GM13977 (cell line): ENCODE measurements at regions not wholly inside any gene's neighbourhood (a gene's known extent, or its start where the extent isn't known, plus 50 kb on each side); places are given as distances from the start of the nearest gene placed in this dataset.

Source experiments
- DNase-seq: peaks from one replicate; pipeline ENCODE4 v3.0.0; 2012; ENCODE audit warnings: low spot score
- in situ Hi-C: fragments of 300-500 bp; cut with MboI; formaldehyde crosslinking; loops from one replicate; pipeline ENCODE4 v1.12.0; 2022; ENCODE audit warnings: low sequenced_read_pairs, low pct_unique_long_range_greater_than_20kb, mixed read lengths, inconsistent platforms; ENCODE audit not compliant: unreplicated experiment
- TF ChIP-seq, protein P1 (sequence below): IDR thresholded peaks from 2 replicates; pipeline ENCODE4 v1.5.1; 2012; ENCODE audit warnings: mild to moderate bottlenecking, control low read depth; ENCODE audit not compliant: insufficient read depth; ENCODE audit errors: extremely low read depth, missing control alignments

DNA sequence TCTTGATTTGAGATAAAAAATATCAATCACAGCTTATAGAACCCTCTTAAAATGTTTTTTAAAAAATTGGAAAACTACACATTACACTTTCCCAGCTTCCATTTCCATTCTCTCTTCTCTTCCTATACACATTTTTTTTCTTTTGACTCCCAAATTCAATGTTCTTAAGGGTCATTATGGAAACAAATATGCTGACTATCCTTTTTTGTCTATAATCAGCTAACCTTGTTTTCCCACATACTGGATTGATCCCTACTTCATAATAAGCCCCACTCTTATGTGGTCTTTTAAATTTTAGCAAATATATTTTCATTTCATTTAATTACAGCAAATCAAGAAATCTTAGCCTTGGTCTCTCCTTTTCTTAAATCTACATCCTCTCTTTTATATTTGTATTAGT lies 378.4 kb downstream of the MEI4 start:
- no peak for DNase-seq
- TF ChIP-seq, protein P1, sequence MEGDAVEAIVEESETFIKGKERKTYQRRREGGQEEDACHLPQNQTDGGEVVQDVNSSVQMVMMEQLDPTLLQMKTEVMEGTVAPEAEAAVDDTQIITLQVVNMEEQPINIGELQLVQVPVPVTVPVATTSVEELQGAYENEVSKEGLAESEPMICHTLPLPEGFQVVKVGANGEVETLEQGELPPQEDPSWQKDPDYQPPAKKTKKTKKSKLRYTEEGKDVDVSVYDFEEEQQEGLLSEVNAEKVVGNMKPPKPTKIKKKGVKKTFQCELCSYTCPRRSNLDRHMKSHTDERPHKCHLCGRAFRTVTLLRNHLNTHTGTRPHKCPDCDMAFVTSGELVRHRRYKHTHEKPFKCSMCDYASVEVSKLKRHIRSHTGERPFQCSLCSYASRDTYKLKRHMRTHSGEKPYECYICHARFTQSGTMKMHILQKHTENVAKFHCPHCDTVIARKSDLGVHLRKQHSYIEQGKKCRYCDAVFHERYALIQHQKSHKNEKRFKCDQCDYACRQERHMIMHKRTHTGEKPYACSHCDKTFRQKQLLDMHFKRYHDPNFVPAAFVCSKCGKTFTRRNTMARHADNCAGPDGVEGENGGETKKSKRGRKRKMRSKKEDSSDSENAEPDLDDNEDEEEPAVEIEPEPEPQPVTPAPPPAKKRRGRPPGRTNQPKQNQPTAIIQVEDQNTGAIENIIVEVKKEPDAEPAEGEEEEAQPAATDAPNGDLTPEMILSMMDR: no peak
- in situ Hi-C loops: no loop called here

DNA sequence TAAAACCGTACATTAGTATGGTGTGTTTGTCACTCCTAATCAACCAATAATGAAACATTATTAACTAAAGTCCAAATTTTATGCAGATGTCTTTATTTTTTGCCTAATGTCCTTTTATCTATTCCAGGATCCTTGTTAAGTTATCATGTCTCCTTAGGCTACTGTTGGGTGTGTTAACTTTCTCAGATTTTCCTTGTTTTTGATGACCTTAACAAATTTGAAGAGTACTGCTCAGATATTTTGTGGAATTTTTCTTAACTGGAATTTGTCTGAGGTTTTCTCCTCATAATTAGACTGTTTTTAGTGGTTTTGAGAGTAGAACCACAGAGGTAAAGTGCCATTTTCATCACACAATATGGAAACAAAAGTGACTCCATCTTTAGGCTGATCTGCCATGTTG lies 406.3 kb downstream of the MEI4 start:
- TF ChIP-seq, protein P1: no peak
- no peak for DNase-seq
- in situ Hi-C loops: no loop called here

DNA sequence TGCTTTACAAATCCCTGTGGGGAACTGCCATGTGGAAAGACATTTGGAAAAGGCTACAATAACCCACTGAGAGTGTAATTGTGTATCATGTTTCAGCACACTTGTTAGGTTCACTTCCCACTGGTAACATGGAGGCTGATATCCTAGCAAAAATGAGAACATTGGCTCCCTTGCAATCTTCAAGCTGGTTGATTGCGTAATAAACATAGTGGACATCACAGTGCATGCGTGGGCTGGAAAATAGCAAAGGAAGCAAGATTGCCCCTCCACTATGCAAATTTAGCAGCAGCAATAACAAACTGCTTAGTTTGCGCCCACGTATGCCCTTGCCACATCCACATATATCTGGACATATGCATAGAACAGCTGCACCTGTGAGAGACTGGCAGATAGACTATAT lies 410.2 kb downstream of the MEI4 start:
- TF ChIP-seq, protein P1: no peak
- in situ Hi-C loops: no loop called here
- no peak for DNase-seq

DNA sequence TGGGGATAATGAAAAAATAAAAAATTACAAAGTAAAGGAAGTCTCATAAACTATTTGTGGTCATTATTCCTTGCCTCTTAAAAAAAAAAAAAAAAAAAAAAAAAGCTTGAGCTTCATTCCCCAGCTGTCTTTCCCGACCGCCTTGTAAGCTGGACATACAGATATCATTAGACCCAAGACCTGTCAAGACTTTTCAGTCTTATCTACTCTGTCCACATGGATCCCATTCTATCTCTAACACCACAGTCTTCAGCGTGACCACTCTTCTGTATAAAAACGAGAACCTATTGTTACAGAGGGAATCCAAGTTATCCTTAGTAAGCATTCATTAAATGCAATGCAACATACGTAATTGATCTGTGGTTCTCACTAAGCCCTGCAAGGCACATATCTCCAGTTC lies 423.5 kb downstream of the MEI4 start:
- TF ChIP-seq, protein P1: no peak
- in situ Hi-C loops: no loop called here
- no peak for DNase-seq

DNA sequence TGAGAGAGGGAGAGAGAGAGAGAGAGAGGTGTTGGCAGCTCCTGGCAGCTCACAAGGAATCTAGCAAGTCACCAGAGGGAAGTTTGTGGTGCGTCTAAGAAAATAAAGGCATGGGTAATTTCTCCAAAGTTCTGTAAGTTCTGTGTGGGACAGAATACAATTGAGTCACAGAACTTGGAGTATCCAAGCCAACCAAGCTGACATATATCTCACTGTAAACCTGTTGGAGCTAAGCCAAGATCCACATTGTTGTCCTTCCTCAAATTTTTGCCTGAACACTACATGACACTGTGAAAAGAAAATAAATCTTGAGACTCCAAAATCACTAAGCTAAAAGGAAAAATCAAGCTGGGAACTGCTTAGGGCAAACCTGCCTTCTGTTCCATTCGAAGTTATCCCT lies 436.7 kb downstream of the MEI4 start:
- DNase-seq: no peak
- in situ Hi-C loops: no loop called here
- TF ChIP-seq, protein P1: no peak

DNA sequence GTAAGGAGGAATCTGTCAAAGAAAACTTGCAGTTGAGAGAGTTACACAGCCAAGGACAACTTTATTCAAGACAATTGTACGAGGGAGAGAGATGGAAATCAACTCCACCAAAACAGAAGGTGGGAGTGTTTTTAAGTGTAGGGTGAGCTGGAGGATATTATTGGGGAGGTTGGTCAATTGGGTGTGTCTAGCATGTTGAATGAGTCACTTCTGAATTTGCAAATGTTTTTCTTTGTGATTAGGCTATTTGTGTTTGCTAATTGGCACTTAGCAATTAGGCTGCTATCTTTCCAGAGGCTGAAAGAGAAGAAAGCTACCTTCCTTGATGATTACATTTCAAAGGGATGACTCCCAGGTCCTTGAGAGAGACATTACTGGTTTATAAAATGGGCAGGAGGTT lies 441.1 kb downstream of the MEI4 start:
- in situ Hi-C loops: no loop called here
- TF ChIP-seq, protein P1: no peak
- no peak for DNase-seq

DNA sequence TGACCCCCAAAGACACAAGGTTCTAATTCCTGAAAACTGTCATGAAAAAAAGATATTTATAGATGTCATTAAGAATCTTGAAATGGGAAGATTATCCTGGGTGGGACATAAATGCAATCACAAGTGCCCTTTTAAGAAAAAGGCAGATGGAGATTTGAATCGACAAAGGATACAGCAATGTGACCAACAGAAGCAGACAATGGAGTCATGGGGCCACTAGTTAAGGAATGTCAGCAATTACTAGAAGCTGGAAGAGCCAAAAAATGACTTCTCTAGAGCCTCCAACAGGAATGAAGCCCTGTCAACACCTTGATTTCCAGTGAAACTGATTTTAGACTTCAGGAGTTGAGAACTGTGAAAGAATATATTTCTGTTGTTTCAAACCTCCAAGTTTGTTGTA lies 448.5 kb downstream of the MEI4 start:
- TF ChIP-seq, protein P1: no peak
- in situ Hi-C loops: no loop called here
- no peak for DNase-seq
